Lower leg skin (tissue), 3 donors: ENCODE measurements at regions not wholly inside any gene's neighbourhood (a gene's known extent, or its start where the extent isn't known, plus 50 kb on each side); places are given as distances from the start of the nearest gene placed in this dataset.

Experiments used
- CTCF ChIP-seq, 3 donors: fragments of 450-650 bp; IDR thresholded peaks; one replicate each; pipeline ENCODE4 v1.5.1; 2016; ENCODE audit warnings: antibody characterized with exemption in 3 of 3, mild to moderate bottlenecking in 3 of 3, moderate library complexity in 2 of 3
- POLR2A ChIP-seq, 2 donors: fragments of 450-650 bp; IDR thresholded peaks; one replicate each; pipeline ENCODE4 v1.6.1; 2016 to 2017; ENCODE audit warnings: antibody characterized with exemption in 2 of 2, mild to moderate bottlenecking in 1 of 2, moderate library complexity in 1 of 2

- no peak for TF ChIP-seq CTCF (IDR thresholded peaks at IDR 0.05)
- TF ChIP-seq POLR2A (IDR thresholded peaks at IDR 0.05) = no peak
Observed at GRCh38 chr4:71206763-71207162, 132.1 kb upstream of the SLC4A4 start.
